ENCODE measurements at regions not wholly inside any gene's neighbourhood (a gene's known extent, or its start where the extent isn't known, plus 50 kb on each side); places are given as distances from the start of the nearest gene placed in this dataset.
A peak's percentile ranks its signal among the peaks of the same experiment; 100 is the strongest.

- no peak overlapping the region for H2AFZ ChIP-seq
- H3K9me3 ChIP-seq (ENCODE audit: insufficient read depth, low read depth), result no peaks in the 10 kb centered on the region
- DNase-seq, result no peak
- no peak overlapping the region for H3K4me3 ChIP-seq
- H3K27me3 ChIP-seq (ENCODE audit: insufficient read depth, low read depth), result no peaks in the 10 kb centered on the region
- H3K36me3 ChIP-seq (ENCODE audit: low read depth), result no peaks in the 10 kb centered on the region
- H3K79me2 ChIP-seq (ENCODE audit: low read depth), result no peaks in the 10 kb centered on the region
- no TSS peak for BruUV-seq (replicated peaks)
- POLR2A ChIA-PET (ENCODE audit: unreplicated experiment), result no interaction called here
- H3K9me2 ChIP-seq (ENCODE audit: insufficient read depth), result no peaks in the 10 kb centered on the region
- no peaks in the 10 kb centered on the region for H4K20me1 ChIP-seq (ENCODE audit: insufficient read depth)
- no peaks in the 10 kb centered on the region for H3F3A ChIP-seq (ENCODE audit: insufficient read depth, low read depth)
- no peak overlapping the region for H3K27ac ChIP-seq
- intact Hi-C loops (cut with micrococcal nuclease; ENCODE audit: unreplicated experiment), result no loop called here
- no peak overlapping the region for H3K4me2 ChIP-seq
- TF ChIP-seq EZH2 (IDR thresholded peaks at IDR 0.05; ENCODE audit: low read depth), result no peak
- CTCF ChIA-PET, result no interaction called here
- H3K4me1 ChIP-seq (replicated peaks; ENCODE audit: insufficient read depth), result no peaks in the 10 kb centered on the region
Measured at GRCh38 chrX:76029385-76029784, 143.5 kb upstream of the PBDC1 start.

GRCh38 chrX:76064825-76065224, 108.0 kb upstream of the PBDC1 start:
- Histone ChIP-seq H3K4me2 (no peak overlapping the region), H3F3A (ENCODE audit: insufficient read depth, low read depth) (no peaks in the 10 kb centered on the region), H3K36me3 (ENCODE audit: low read depth) (no peaks in the 10 kb centered on the region), H3K9me3 (ENCODE audit: insufficient read depth, low read depth) (no peaks in the 10 kb centered on the region), H3K79me2 (ENCODE audit: low read depth) (no peaks in the 10 kb centered on the region), H3K27me3 (ENCODE audit: insufficient read depth, low read depth) (no peaks in the 10 kb centered on the region), H3K4me1 (replicated peaks; ENCODE audit: insufficient read depth) (no peaks in the 10 kb centered on the region), H3K27ac (no peak overlapping the region), H2AFZ (no peak overlapping the region), H3K9me2 (ENCODE audit: insufficient read depth) (no peaks in the 10 kb centered on the region), H4K20me1 (ENCODE audit: insufficient read depth) (no peaks in the 10 kb centered on the region), H3K4me3 (no peak overlapping the region)
- no peak for DNase-seq
- CTCF ChIA-PET, result no interaction called here
- TF ChIP-seq CTCF (conservative IDR thresholded peaks at IDR 0.05) (no peak), EZH2 (IDR thresholded peaks at IDR 0.05; ENCODE audit: low read depth) (no peak)
- POLR2A ChIA-PET (ENCODE audit: unreplicated experiment), result no interaction called here
- intact Hi-C loops (cut with micrococcal nuclease; ENCODE audit: unreplicated experiment), result no loop called here
- no TSS peak for BruUV-seq (replicated peaks)

- Histone ChIP-seq H2AFZ (no peak overlapping the region), H3K36me3 (ENCODE audit: low read depth) (no peaks in the 10 kb centered on the region), H3F3A (ENCODE audit: insufficient read depth, low read depth) (no peaks in the 10 kb centered on the region), H3K27me3 (ENCODE audit: insufficient read depth, low read depth) (no peaks in the 10 kb centered on the region), H3K27ac (no peak overlapping the region), H3K4me1 (replicated peaks; ENCODE audit: insufficient read depth) (no peaks in the 10 kb centered on the region), H3K4me2 (no peak overlapping the region), H3K9me2 (ENCODE audit: insufficient read depth) (no peaks in the 10 kb centered on the region), H3K79me2 (ENCODE audit: low read depth) (no peaks in the 10 kb centered on the region), H3K4me3 (no peak overlapping the region), H4K20me1 (ENCODE audit: insufficient read depth) (no peaks in the 10 kb centered on the region), H3K9me3 (ENCODE audit: insufficient read depth, low read depth) (no peaks in the 10 kb centered on the region)
- TF ChIP-seq EZH2 (IDR thresholded peaks at IDR 0.05; ENCODE audit: low read depth) (no peak), CTCF (conservative IDR thresholded peaks at IDR 0.05) (no peak)
- no TSS peak for BruUV-seq (replicated peaks)
- CTCF ChIA-PET, result no interaction called here
- intact Hi-C loops (cut with micrococcal nuclease; ENCODE audit: unreplicated experiment), result no loop called here
- DNase-seq, result no peak
- POLR2A ChIA-PET (ENCODE audit: unreplicated experiment), result no interaction called here
Measured at GRCh38 chrX:76076124-76076523, 96.7 kb upstream of the PBDC1 start.

- no peaks in the 10 kb centered on the region for H3K36me3 ChIP-seq (ENCODE audit: low read depth)
- no peak overlapping the region for H3K27ac ChIP-seq
- H3K9me3 ChIP-seq (ENCODE audit: insufficient read depth, low read depth), result no peaks in the 10 kb centered on the region
- TF ChIP-seq EZH2 (IDR thresholded peaks at IDR 0.05; ENCODE audit: low read depth) (no peak), CTCF (conservative IDR thresholded peaks at IDR 0.05) (0 out of 2 replicates have a peak, but pooled peaks have one; percentile 27)
- no peak overlapping the region for H2AFZ ChIP-seq
- H3K4me2 ChIP-seq, result peak overlapping the region; percentile 34; the same call in 1 of the 2 replicates
- no peak overlapping the region for H3K4me3 ChIP-seq
- BruUV-seq (replicated peaks), result no TSS peak
- POLR2A ChIA-PET (ENCODE audit: unreplicated experiment), result no interaction called here
- no peaks in the 10 kb centered on the region for H3K9me2 ChIP-seq (ENCODE audit: insufficient read depth)
- H4K20me1 ChIP-seq (ENCODE audit: insufficient read depth), result no peaks in the 10 kb centered on the region
- no peaks in the 10 kb centered on the region for H3K4me1 ChIP-seq (replicated peaks; ENCODE audit: insufficient read depth)
- H3K79me2 ChIP-seq (ENCODE audit: low read depth), result no peaks in the 10 kb centered on the region
- no peaks in the 10 kb centered on the region for H3F3A ChIP-seq (ENCODE audit: insufficient read depth, low read depth)
- no peak for DNase-seq
- CTCF ChIA-PET, result no interaction called here
- intact Hi-C loops (cut with micrococcal nuclease; ENCODE audit: unreplicated experiment), result no loop called here
- H3K27me3 ChIP-seq (ENCODE audit: insufficient read depth, low read depth), result no peaks in the 10 kb centered on the region
Measured at GRCh38 chrX:76109654-76110053, 63.2 kb upstream of the PBDC1 start.
